GM10266 (cell line): ENCODE measurements at regions not wholly inside any gene's neighbourhood (a gene's known extent, or its start where the extent isn't known, plus 50 kb on each side); places are given as distances from the start of the nearest gene placed in this dataset.
A peak's percentile ranks its signal among the peaks of the same experiment; 100 is the strongest.
"Not testable (repeated sequence)": the region's sequence is repeated elsewhere in the genome, so short reads cannot be mapped to it uniquely, and the experiment has no call there.

Source experiments
- DNase-seq: peaks from one replicate; pipeline ENCODE4 v3.0.0; 2012; ENCODE audit errors: extremely low spot score
- TF ChIP-seq, protein P1 (sequence below): IDR thresholded peaks from 2 replicates; pipeline ENCODE4 v1.5.1; 2012; ENCODE audit warnings: mild to moderate bottlenecking, low read depth; ENCODE audit not compliant: control insufficient read depth, insufficient read depth; ENCODE audit errors: missing control alignments

DNA sequence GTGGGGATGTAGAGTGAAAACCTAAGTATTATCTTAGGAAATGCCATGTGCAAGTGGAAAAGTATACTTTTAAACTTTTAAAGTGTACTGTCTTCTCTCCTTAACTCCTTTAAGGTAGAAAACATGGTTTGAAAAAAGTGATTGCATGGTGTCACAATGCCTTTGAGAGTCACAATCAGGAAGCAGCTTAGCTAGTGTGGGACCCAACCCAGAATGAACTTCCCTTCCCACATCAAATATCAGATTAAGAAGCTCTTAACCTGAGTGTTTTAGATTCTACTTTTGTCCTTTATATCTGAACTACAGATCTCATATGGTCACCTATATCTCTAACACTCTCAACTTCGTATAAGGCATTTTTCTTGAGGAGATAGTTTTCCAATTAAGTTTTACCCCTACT is 266.6 kb downstream of the KDM5D start:
- TF ChIP-seq, protein P1, sequence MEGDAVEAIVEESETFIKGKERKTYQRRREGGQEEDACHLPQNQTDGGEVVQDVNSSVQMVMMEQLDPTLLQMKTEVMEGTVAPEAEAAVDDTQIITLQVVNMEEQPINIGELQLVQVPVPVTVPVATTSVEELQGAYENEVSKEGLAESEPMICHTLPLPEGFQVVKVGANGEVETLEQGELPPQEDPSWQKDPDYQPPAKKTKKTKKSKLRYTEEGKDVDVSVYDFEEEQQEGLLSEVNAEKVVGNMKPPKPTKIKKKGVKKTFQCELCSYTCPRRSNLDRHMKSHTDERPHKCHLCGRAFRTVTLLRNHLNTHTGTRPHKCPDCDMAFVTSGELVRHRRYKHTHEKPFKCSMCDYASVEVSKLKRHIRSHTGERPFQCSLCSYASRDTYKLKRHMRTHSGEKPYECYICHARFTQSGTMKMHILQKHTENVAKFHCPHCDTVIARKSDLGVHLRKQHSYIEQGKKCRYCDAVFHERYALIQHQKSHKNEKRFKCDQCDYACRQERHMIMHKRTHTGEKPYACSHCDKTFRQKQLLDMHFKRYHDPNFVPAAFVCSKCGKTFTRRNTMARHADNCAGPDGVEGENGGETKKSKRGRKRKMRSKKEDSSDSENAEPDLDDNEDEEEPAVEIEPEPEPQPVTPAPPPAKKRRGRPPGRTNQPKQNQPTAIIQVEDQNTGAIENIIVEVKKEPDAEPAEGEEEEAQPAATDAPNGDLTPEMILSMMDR: no peak
- DNase-seq: no peak

DNA sequence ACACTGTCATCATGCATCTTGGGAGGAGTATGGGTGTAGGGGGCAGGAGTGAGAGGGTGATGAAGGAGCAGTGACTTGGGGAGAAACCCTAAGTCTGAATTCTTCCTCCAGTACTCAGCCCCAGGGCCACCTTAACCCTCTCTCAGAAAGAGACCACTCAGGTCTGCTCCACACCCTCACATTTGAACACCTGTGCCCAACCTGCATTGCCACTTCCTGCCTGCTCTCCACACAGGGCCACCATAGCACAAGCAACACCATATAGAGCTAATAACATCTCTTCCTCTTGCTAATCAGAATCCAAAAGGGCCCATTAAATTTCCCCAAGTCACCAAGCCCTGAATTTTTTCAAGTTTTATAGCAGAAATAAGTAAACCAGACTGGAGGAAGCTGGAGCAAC is 278.7 kb downstream of the KDM5D start:
- TF ChIP-seq, protein P1: no peak
- no peak for DNase-seq

DNA sequence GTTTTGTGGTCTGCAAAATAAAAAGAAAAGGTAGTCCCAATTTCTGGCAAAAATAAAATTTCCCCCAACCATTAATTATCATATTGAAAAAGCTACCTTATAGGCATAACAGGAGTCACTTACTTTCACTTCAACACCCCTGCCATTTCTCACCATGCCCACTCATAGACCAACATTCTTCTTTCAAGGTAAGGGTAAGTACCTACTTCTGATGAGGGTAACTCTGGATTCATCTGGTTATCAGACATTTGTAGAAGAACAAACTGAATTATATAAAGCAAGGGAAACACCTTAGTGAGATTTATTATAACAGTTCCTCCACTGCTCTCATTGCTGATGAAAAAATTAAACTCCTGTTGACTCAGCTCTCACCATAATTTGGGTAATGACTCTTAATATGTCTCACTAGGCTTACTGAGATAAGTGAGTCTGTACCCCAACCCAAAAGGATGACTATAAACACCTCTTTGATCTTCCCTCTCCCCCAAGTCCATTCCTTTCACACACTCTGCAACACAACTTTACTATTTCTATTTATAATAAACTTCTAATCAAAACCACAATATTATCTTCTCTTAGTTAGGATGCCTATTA is 287.6 kb downstream of the KDM5D start:
- DNase-seq: no peak

DNA sequence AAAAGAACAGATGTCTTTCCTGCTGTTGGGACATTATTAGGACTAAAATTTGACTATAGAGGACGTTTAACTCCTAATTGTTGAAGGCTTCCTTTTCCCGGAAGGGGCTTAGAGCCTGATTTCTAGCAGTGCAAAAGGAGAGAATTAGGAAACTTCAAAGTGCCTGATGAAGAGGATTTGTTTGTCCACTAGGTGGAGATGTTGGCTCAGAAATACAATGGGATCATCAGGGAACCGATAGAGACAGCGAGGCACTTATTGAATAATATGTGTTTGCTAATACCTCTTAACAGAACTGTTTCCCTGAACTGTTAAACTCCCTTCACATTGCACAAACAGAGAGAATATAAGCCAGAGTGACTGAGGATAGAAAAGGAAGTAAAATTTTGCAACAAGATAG is 311.5 kb downstream of the KDM5D start:
- DNase-seq: peak; percentile 3
- TF ChIP-seq, protein P1: peak; percentile 50

More for the DNA sequence above, 287.6 kb downstream of the KDM5D start:
- TF ChIP-seq, protein P1: no peak

DNA sequence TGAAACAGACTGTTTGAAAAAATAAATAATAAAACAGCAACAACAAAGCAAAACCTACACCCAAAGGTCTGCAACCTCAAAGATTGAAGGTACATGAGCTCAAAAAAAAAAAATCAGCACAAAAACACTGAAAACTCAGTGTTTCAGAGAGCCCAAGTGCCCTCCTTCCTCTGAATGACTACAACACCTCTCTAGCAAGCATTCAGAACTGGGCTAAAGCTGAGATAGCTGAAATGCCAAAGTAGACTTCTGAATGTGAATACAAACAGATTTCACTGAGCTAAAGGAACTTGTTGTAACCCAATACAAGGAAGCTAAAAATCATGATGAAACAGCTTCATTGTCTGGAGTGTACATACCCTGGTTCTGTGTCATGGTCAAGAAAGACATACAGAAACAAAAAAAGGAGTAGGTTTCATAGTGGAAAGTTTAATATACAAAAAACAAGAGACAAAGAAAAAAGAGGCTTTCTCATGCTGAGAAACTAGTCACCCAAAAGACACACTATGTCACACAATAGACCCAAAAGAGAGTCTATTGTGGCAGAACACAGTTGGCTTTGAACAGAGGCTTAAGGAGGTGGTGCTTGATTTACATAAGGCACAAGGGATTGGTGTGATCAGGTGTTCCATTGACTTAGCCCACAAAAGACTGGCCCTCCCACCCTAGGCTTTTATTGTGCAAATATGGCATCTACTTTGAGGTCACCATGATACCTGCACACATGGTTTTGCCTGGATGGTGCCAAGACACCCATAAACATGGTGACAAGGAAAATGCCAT is 316.6 kb downstream of the KDM5D start:
- no peak for DNase-seq
- TF ChIP-seq, protein P1: no peak

DNA sequence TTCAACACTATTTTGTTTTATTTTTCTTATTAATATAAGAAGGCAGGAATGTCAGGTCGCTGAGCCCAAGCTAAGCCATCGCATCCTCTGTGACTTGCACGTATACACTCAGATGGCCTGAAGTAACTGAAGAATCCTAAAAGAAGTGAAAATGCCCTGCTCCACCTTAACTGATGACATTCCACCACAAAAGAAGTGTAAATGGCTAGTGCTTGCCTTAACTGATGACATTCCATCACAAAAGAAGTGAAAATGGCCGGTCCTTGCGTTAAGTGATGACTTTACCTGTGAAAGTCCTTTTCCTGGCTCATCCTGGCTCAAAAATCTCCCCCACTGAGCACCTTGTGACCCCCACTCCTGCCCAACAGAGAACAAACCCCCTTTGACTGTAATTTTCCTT is 317.3 kb downstream of the KDM5D start:
- DNase-seq: not testable (repeated sequence)

DNA sequence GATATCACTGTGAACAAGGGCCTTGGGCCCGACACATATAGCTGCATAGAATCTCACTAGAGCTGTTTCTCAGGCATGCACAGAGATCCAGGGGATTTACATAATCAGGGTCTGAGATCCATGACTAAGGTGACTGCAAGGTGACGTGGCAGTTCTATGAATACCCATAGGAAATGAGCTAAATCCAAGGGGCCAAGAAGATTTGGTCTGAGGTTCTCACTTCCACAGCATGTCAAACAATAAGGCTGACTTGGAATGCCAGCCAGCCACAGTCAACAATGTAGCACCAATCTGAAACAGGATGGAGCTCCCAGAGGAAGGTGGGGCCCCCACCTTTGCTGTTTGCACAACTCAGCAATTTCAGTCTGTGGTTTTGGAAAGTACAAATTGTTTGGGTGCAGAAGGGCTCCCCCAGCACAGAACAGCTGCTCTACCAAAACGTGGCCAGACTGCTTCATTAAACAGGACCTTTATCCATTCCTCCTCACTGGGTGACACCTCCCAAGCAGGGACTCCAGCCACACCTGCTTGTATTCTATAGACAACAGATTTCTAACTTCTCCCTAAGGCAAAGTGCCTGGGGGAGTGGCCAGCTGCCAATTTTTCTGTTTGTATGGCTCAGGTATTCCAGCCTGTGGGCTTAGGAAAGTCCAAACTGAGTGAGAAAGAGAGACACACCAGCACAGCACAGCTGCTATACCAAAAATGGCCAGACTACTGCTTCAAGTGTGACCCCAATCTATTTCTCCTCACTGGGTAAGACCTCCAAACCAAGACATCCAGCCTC is 333.4 kb downstream of the KDM5D start:
- TF ChIP-seq, protein P1: no peak
- no peak for DNase-seq
